T-helper 1 cell (primary cell): ENCODE measurements at regions not wholly inside any gene's neighbourhood (a gene's known extent, or its start where the extent isn't known, plus 50 kb on each side); places are given as distances from the start of the nearest gene placed in this dataset.
"Not testable (repeated sequence)": the region's sequence is repeated elsewhere in the genome, so short reads cannot be mapped to it uniquely, and the experiment has no call there.

ENCODE experiments used
- DNase-seq, 5 donors: peaks; one replicate each; pipeline ENCODE4 v3.0.0-alpha.2; 2012 to 2020

GRCh38 chr3:88703501-88704059, 403.8 kb upstream of the EPHA3 start:
- DNase-seq: no peak

DNA sequence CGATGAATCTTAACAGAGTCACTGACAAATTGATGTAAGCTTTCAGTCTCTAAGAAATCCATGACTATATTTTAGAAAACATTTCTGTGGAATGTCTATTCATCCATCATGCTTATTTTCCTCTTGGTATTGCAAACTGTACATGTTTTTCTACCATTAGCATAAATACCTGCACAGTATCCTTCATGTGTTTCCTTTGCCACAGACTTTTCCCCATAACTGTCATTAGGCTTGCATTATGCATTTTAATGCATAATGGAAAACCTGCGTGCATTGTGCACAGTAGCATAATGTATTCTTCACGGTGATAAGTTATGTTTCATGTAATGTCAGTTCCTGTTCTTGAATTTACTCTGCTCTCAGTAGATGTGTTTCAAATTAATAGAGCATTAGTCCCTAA, 403.1 kb upstream of the EPHA3 start:
- no peak for DNase-seq

DNA sequence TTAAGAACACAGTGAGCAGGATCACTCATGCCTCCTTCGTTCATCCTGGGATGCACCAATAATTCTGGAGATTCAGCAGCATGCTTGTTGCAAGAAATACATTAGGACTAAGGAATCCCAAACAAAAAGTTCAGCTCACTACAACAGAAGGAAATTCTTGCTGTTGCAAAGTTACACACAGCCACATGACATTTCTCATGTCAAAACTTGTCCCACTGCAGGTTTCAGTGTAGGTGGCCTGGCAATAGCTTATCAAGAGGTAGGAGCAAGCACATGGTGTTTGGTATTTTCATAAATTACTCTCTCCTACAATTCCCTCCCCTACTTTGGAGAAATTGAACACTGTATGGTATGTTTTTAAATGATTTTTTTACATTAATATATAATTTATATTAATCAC, 399.6 kb upstream of the EPHA3 start:
- DNase-seq: no peak

- no peak for DNase-seq
Measured at GRCh38 chr3:88712552-88712951, 394.9 kb upstream of the EPHA3 start.

DNA sequence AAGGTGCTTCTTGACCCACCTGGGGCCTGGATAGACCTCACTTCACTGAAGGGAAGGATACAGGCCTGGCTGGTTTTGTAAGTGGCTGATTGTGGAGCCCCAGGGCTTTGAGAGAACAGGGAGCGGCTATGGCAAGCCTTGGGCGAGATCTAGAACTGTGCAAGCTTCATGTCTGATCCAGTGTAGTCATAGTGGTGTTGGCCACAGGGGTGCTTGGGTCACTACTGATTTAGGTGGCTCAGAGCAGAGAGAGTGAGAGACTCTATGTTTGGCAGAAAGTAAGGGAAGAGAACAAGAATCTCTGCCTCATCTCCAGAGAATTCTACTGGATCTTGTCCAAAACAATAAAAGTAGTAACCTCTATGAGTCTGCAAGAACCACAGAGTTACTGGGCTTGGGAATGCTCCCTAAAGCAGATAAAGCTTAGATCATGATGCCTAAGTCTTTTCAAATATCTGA, 394.2 kb upstream of the EPHA3 start:
- no peak for DNase-seq

GRCh38 chr3:88725440-88726165, 381.8 kb upstream of the EPHA3 start:
- DNase-seq: no peak

- no peak for DNase-seq
Measured at GRCh38 chr3:88732186-88732585, 375.2 kb upstream of the EPHA3 start.

GRCh38 chr3:88742106-88742505, 365.3 kb upstream of the EPHA3 start:
- no peak for DNase-seq

GRCh38 chr3:88742674-88743507, 364.5 kb upstream of the EPHA3 start:
- DNase-seq: no peak

DNA sequence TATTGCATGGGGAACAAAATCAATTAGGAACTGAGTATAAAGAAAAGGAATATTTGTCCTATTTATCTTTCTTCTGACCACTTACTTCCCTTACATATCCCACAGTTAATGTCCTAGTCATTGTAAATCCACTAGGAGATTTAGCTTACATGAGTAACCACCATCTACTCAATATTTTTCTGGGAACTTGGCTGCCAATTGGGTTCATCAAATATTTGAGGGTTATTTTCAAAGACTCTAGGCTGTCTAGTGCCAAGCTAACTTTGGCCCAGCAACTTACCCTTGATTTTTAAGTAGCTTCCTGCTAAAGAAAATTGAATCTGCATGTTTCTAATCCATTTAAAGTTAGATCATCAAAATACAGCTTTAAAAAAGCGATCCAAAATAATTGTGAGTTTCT, 362.5 kb upstream of the EPHA3 start:
- DNase-seq: no peak

DNA sequence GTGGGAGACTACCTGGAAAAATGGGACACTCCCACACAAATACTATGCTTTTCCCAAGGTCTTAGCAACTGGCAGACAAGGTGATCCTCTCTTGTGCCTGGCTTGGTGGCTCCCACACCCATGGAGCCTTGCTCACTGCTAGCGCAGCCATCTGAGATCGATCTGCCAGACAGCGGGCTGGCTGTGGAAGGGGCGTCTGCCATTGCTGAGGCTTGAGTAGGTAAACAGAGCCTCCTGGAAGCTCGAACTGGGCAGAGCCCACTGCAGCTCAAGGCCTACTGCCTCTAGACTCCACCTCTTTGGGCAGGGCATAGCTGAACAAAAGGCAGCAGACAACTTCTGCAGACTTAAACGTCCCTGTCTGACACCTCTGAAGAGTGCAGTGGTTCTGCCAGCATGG, 360.3 kb upstream of the EPHA3 start:
- not testable (repeated sequence) for DNase-seq

GRCh38 chr3:88758676-88759075, 348.7 kb upstream of the EPHA3 start:
- DNase-seq: no peak

GRCh38 chr3:88767746-88768145, 339.7 kb upstream of the EPHA3 start:
- DNase-seq: no peak

GRCh38 chr3:88773766-88774165, 333.7 kb upstream of the EPHA3 start:
- DNase-seq: no peak

GRCh38 chr3:88775026-88775690, 332.3 kb upstream of the EPHA3 start:
- DNase-seq: no peak

DNA sequence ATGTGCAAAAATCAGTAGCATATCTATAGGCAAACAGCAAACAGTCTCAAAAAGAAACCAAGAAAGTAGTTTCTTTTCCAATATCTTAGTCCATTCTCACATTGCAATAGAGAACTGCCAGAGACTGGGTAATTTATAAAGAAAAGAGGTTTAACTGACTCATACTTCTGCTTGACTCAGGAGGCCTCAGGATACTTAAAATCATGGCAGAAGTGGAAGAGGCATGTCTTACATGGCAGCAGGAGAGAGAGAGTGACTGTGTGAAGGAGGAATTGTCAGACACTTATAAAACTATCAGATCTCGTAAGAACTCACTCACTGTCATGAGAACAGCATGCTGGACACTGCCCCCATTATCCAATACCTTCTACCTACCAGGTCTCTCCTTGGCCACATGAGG, 327.9 kb upstream of the EPHA3 start:
- no peak for DNase-seq

- no peak for DNase-seq
Measured at GRCh38 chr3:88784925-88785324, 322.5 kb upstream of the EPHA3 start.

DNA sequence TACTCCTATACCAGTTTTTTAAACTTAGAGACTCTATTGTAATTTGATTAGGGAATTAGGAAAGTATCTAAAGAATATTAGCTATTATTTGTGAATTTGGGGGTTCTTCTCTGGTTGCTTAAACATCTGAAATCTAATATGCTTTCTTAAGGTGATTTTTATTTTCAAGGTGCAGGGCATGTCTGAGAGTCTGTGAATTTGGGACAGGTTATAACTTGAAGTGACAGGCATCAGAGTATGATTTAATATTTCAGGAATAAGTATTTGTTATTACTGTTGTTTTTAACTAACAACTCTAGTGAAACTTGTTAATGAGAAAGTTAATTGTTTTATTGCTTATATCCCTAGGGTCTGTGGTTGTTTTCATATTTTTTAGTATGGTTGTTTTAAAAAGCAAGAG, 321.6 kb upstream of the EPHA3 start:
- DNase-seq: no peak

DNA sequence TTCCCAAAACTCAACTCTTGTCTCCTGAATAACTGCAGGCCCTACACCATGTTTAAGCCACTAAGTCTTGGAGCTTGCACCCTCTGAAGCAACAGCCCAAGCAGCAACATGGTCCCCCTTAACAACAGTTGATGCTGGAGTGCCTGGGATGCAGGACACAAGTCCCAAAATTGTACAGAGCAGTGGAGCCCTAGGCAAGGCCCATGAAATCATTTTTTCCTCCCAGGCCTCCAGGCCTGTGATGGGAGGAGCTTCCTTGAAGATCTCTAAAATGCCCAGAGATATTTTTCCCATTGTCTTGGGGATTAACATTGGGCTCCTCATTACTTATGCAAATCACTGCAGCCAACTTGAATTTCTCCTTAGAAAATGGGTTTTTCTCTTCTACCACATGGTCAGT, 311.9 kb upstream of the EPHA3 start:
- no peak for DNase-seq

DNA sequence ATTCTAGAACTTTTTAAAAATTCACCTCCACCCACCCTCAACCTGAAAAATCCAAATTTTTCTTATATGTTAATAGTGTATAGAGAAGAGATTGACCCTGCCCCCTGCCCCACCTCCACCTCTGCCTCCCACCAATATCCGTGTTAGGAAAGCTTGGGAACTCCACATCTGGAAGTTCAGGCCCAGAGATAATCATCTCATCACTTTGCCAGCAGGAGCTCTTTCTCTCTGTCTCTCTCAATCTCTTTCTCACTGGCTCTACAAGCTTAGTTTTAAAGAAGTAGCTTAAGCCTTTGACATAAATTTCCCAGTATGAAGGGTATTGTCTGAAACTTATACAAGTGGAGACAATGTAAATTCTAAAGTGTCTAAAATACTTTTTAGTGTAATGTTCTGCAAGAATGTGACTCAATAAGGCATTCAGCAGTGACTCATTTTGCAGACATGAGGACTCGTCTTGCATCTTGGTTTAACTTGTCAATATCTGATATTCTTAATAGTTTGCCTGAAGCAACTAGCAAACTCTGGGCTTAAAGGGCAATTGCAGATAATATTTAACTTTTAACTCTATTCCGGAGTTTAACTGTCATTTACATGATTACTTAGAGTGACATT, 299.8 kb upstream of the EPHA3 start:
- no peak for DNase-seq

DNA sequence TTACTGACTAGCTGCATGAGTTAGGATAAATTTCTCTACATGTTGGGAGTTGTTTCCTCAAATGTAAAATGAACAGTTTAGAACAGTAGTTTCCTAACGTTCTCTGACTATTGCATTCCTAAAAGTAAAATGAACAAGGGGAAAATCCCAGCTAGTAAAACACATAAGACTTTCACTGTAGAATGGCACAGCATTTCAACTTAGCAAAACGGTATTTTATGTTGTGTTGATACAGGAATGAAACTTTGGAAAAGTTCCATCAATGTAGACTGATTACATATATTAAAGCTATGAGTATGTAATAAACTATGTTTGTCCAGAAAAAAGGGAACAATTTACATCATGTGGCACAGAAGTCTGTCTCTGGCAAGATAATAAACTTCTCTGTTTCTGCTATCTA, 297.4 kb upstream of the EPHA3 start:
- no peak for DNase-seq

- no peak for DNase-seq
Measured at GRCh38 chr3:88810455-88810854, 297.0 kb upstream of the EPHA3 start.

DNA sequence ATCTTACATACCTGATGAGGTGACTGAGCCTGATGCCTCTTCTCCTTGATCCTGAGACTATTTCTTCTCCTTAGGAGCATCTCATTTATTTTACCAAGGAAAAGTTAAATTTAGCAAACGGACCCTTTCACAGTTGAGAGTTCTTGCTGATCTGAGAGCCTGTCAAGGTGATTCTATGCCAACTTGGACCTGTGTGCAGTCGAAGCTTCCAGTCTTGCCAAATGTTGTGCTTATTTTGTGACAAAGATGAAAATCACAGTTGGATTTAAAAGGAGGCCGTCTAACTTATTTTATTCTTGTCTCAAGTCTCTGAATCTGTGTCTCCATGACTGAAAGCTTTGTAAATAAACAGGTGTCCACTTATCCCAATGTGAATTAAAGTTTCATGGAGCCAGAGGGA, 296.3 kb upstream of the EPHA3 start:
- no peak for DNase-seq
